ENCODE measurements at regions not wholly inside any gene's neighbourhood (a gene's known extent, or its start where the extent isn't known, plus 50 kb on each side); places are given as distances from the start of the nearest gene placed in this dataset.

- no peak for TF ChIP-seq POU6F1 (CRISPR knock-in tag; IDR thresholded peaks at IDR 0.05; ENCODE audit: borderline replicate concordance, low read depth)
- TF ChIP-seq CSDC2 (CRISPR knock-in tag; IDR thresholded peaks at IDR 0.05) = no peak
- no peak for TF ChIP-seq ESRRG (CRISPR knock-in tag; IDR thresholded peaks at IDR 0.05)
Observed at GRCh38 chr6:48475275-48475674, 364.3 kb upstream of the PTCHD4 start (continued).

DNA sequence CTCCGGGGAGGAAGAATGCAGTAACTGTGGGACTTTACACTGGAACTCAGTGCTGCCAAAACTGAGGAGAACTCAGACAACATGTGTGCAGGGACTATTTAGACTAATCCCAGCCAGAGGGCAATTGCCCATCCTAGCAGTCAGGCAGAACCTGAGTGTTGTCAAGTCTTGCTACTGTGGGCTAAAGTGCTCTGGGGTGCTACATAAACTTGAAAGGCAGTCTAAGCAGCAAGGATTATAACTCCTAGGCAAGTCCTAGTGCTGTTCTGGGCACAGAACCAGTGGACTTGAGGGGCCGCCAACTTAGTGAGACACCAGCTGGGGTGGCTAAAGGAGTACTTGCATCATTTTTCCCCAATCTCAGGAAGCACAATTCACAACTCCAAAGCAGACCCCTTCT, 363.8 kb upstream of the PTCHD4 start:
- TF ChIP-seq ARNTL (CRISPR knock-in tag; IDR thresholded peaks at IDR 0.05; ENCODE audit: borderline replicate concordance, low read depth) (no peak), RARB (CRISPR knock-in tag; IDR thresholded peaks at IDR 0.05) (no peak), ESRRG (CRISPR knock-in tag; IDR thresholded peaks at IDR 0.05) (no peak), PPARA (CRISPR knock-in tag; IDR thresholded peaks at IDR 0.05; ENCODE audit: borderline replicate concordance) (no peak), POU6F1 (CRISPR knock-in tag; IDR thresholded peaks at IDR 0.05; ENCODE audit: borderline replicate concordance, low read depth) (no peak), GLIS3 (CRISPR knock-in tag; IDR thresholded peaks at IDR 0.05) (no peak), CSDC2 (CRISPR knock-in tag; IDR thresholded peaks at IDR 0.05) (no peak), ISL1 (CRISPR knock-in tag; IDR thresholded peaks at IDR 0.05) (no peak), OSR1 (CRISPR knock-in tag; IDR thresholded peaks at IDR 0.05) (no peak), ZNF8 (CRISPR knock-in tag; IDR thresholded peaks at IDR 0.05) (no peak), ZFP3 (CRISPR knock-in tag; IDR thresholded peaks at IDR 0.05) (no peak), ZFP30 (CRISPR knock-in tag; IDR thresholded peaks at IDR 0.05) (no peak), SNAI2 (CRISPR knock-in tag; IDR thresholded peaks at IDR 0.05) (no peak), BACH2 (CRISPR knock-in tag; IDR thresholded peaks at IDR 0.05; ENCODE audit: borderline replicate concordance) (no peak), TCF4 (CRISPR knock-in tag; IDR thresholded peaks at IDR 0.05; ENCODE audit: borderline replicate concordance) (no peak)
- TF ChIP-seq, protein P1, sequence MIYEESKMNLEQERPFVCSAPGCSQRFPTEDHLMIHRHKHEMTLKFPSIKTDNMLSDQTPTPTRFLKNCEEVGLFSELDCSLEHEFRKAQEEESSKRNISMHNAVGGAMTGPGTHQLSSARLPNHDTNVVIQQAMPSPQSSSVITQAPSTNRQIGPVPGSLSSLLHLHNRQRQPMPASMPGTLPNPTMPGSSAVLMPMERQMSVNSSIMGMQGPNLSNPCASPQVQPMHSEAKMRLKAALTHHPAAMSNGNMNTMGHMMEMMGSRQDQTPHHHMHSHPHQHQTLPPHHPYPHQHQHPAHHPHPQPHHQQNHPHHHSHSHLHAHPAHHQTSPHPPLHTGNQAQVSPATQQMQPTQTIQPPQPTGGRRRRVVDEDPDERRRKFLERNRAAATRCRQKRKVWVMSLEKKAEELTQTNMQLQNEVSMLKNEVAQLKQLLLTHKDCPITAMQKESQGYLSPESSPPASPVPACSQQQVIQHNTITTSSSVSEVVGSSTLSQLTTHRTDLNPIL (CRISPR knock-in tag; IDR thresholded peaks at IDR 0.05; ENCODE audit: low read depth) = no peak
- ATAC-seq = no peak

DNA sequence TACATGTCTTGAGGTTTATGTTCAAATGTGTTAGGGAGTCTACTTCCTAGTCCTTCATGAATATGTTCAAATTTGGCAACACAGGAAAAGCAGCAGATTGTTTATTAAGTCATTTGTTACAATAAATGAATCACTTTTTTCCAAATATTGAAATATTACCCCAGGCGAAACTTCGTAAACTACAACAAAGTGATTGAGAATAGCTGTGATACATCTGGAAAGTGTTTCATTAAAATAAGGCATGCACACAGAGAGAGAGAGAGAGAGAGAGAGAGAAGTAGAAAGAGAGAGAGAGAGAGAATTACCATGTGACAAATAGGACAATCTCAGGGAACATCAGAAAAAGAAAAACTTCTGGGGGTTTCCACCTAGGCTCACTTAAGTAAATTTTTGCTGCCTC, 363.1 kb upstream of the PTCHD4 start:
- TF ChIP-seq ZNF565 (CRISPR knock-in tag; conservative IDR thresholded peaks at IDR 0.05; ENCODE audit: low read depth) = no peak
- TF ChIP-seq, protein P2, sequence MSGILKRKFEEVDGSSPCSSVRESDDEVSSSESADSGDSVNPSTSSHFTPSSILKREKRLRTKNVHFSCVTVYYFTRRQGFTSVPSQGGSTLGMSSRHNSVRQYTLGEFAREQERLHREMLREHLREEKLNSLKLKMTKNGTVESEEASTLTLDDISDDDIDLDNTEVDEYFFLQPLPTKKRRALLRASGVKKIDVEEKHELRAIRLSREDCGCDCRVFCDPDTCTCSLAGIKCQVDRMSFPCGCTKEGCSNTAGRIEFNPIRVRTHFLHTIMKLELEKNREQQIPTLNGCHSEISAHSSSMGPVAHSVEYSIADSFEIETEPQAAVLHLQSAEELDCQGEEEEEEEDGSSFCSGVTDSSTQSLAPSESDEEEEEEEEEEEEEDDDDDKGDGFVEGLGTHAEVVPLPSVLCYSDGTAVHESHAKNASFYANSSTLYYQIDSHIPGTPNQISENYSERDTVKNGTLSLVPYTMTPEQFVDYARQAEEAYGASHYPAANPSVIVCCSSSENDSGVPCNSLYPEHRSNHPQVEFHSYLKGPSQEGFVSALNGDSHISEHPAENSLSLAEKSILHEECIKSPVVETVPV (CRISPR knock-in tag; IDR thresholded peaks at IDR 0.05) = no peak
- TF ChIP-seq, protein P1 (CRISPR knock-in tag; IDR thresholded peaks at IDR 0.05; ENCODE audit: low read depth) = no peak
- no peak for TF ChIP-seq ARNTL (CRISPR knock-in tag; IDR thresholded peaks at IDR 0.05; ENCODE audit: borderline replicate concordance, low read depth)
- TF ChIP-seq CSDC2 (CRISPR knock-in tag; IDR thresholded peaks at IDR 0.05) = no peak
- TF ChIP-seq SNAI2 (CRISPR knock-in tag; IDR thresholded peaks at IDR 0.05) = no peak
- no peak for TF ChIP-seq ZNF70 (CRISPR knock-in tag; IDR thresholded peaks at IDR 0.05)
- no peak for TF ChIP-seq BACH2 (CRISPR knock-in tag; IDR thresholded peaks at IDR 0.05; ENCODE audit: borderline replicate concordance)
- no peak for TF ChIP-seq TOX (CRISPR knock-in tag; IDR thresholded peaks at IDR 0.05; ENCODE audit: borderline replicate concordance)
- TF ChIP-seq TCF4 (CRISPR knock-in tag; IDR thresholded peaks at IDR 0.05; ENCODE audit: borderline replicate concordance) = no peak
- TF ChIP-seq ZFP3 (CRISPR knock-in tag; IDR thresholded peaks at IDR 0.05) = no peak
- no peak for TF ChIP-seq GLIS3 (CRISPR knock-in tag; IDR thresholded peaks at IDR 0.05)
- no peak for TF ChIP-seq ZNF8 (CRISPR knock-in tag; IDR thresholded peaks at IDR 0.05)
- no peak for TF ChIP-seq ZC3H10 (CRISPR knock-in tag; IDR thresholded peaks at IDR 0.05)
- no peak for TF ChIP-seq OSR1 (CRISPR knock-in tag; IDR thresholded peaks at IDR 0.05)
- TF ChIP-seq POU6F1 (CRISPR knock-in tag; IDR thresholded peaks at IDR 0.05; ENCODE audit: borderline replicate concordance, low read depth) = no peak
- no peak for TF ChIP-seq ZFP30 (CRISPR knock-in tag; IDR thresholded peaks at IDR 0.05)
- no peak for ATAC-seq

Data from SK-N-SH treated with all-trans-retinoic acid at 6 μM for 48 hours (cell line).